AG04450 (cell line): ENCODE measurements at regions not wholly inside any gene's neighbourhood (a gene's known extent, or its start where the extent isn't known, plus 50 kb on each side); places are given as distances from the start of the nearest gene placed in this dataset.

ENCODE experiments used
- CTCF ChIA-PET: fragments of 300-600, 350-600 bp; formaldehyde crosslinking; extraction: SDS; loops from one replicate; lab custom pipeline; 2022; ENCODE audit warnings: antibody characterized with exemption, inconsistent platforms; lab: Charles Lee
- POLR2A ChIA-PET: fragments of 350-600 bp; formaldehyde crosslinking; extraction: SDS; loops from one replicate; lab custom pipeline; 2021; ENCODE audit warnings: antibody characterized with exemption, inconsistent platforms; lab: Yijun Ruan, JAX
- DNase-seq: peaks from one replicate; pipeline ENCODE4 v3.0.0-alpha.2; 2011; ENCODE audit warnings: low read depth, low spot score
- H3K27ac ChIP-seq: one replicate; pipeline ENCODE4 v1.5.1; 2012; ENCODE audit warnings: low read depth, low read length, control low read depth
- H3K27me3 ChIP-seq: one replicate; pipeline ENCODE4 v1.6.0; 2012; ENCODE audit warnings: low read length; ENCODE audit not compliant: control insufficient read depth, insufficient read depth
- H3K4me3 ChIP-seq: 2 replicates; pipeline ENCODE4 v1.5.1; 2011; ENCODE audit warnings: mild to moderate bottlenecking, low read depth, low read length, control low read depth
- H3K9me3 ChIP-seq: 2 replicates; pipeline ENCODE4 v1.5.1; 2012; ENCODE audit warnings: low read length; ENCODE audit not compliant: control insufficient read depth, insufficient read depth
- CTCF ChIP-seq: IDR thresholded peaks from 2 replicates; pipeline ENCODE4 v1.5.1; 2011; ENCODE audit warnings: low read depth, low read length, control low read depth, inconsistent platforms

GRCh38 chr5:97600486-97600885 is 417.4 kb upstream of the RIOK2 start:
- TF ChIP-seq CTCF = no peak

GRCh38 chr5:97601651-97602050 is 418.6 kb upstream of the RIOK2 start:
- CTCF ChIA-PET = no interaction called here
- TF ChIP-seq CTCF = no peak
- H3K4me3 ChIP-seq = no peak overlapping the region
- POLR2A ChIA-PET = no interaction called here
- H3K27me3 ChIP-seq = no peaks in the 10 kb centered on the region
- no peaks in the 10 kb centered on the region for H3K9me3 ChIP-seq
- no peak for DNase-seq
- no peak overlapping the region for H3K27ac ChIP-seq

More at GRCh38 chr5:97600486-97600885, 417.4 kb upstream of the RIOK2 start:
- Histone ChIP-seq H3K4me3 (no peak overlapping the region), H3K27ac (no peak overlapping the region), H3K9me3 (no peaks in the 10 kb centered on the region), H3K27me3 (no peaks in the 10 kb centered on the region)
- CTCF ChIA-PET = no interaction called here
- POLR2A ChIA-PET = no interaction called here
- no peak for DNase-seq

- Histone ChIP-seq H3K27ac (no peak overlapping the region), H3K4me3 (no peak overlapping the region), H3K27me3 (no peaks in the 10 kb centered on the region), H3K9me3 (no peaks in the 10 kb centered on the region)
- no peak for TF ChIP-seq CTCF
- CTCF ChIA-PET = no interaction called here
- no peak for DNase-seq
- POLR2A ChIA-PET = no interaction called here
Measured at GRCh38 chr5:97606531-97606930, 423.5 kb upstream of the RIOK2 start.

- Histone ChIP-seq H3K27me3 (no peaks in the 10 kb centered on the region), H3K9me3 (no peaks in the 10 kb centered on the region), H3K4me3 (no peak overlapping the region), H3K27ac (no peak overlapping the region)
- DNase-seq = no peak
- ChIA-PET CTCF (no interaction called here), POLR2A (no interaction called here)
- no peak for TF ChIP-seq CTCF
Measured at GRCh38 chr5:97608501-97608900, 425.5 kb upstream of the RIOK2 start.

- no peak for TF ChIP-seq CTCF
- ChIA-PET CTCF (no interaction called here), POLR2A (no interaction called here)
- Histone ChIP-seq H3K27ac (no peak overlapping the region), H3K9me3 (no peaks in the 10 kb centered on the region), H3K4me3 (no peak overlapping the region), H3K27me3 (no peaks in the 10 kb centered on the region)
- no peak for DNase-seq
Measured at GRCh38 chr5:97618721-97619120, 435.7 kb upstream of the RIOK2 start.
